GM18861 (cell line): ENCODE measurements at regions not wholly inside any gene's neighbourhood (a gene's known extent, or its start where the extent isn't known, plus 50 kb on each side); places are given as distances from the start of the nearest gene placed in this dataset.

Experiments
- ATAC-seq: cut with Tn5 transposase; IDR thresholded peaks from one replicate; pipeline ENCODE4 v1.9.1; 2021; ENCODE audit not compliant: unreplicated experiment

DNA sequence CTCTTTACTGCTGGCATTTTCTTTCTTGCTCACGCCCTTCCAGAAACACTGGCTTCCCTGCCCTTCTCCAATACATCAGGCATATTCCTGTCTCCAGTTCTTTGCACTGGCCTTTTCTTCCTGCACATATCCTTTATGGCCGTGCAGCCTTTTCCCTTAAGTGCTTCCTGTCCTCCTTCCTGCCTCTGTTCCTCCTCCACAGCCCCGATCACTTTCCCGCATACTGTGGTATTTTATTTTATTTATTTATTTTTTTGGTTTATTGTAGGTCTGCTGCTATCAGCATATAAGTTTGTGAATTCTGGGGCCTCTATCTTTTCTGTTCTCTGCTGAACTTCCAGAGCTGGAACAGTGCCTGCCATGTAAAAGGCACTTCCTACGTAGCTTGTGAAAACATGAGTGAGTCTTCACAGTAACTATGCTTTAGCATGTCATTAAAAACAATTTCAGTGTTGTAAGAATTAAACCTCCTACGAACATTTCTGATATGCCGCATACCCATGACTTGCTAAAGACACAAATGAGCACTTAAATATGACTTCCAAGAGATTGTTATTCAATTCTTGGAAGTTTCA, 289.1 kb downstream of the TRIB2 start:
- ATAC-seq: no peak

DNA sequence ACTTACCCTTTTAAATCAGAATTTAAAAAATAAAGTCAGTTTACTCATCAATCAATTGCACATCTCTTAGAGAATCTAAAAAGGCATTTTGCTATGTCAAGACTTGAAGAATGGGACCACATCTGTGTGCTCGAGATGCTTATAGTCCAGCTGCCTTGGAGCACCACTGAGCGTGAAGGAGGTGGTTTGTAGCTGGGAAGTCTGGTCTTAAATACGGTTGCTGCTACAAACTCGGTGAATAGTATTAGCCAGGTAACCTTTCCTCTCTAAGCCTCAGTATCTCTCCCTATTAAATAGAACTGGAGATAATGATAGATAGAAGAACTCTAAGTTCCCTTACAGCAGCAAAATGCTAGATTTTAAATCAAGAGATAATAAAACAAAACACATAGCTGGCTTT, 289.7 kb downstream of the TRIB2 start:
- no peak for ATAC-seq

DNA sequence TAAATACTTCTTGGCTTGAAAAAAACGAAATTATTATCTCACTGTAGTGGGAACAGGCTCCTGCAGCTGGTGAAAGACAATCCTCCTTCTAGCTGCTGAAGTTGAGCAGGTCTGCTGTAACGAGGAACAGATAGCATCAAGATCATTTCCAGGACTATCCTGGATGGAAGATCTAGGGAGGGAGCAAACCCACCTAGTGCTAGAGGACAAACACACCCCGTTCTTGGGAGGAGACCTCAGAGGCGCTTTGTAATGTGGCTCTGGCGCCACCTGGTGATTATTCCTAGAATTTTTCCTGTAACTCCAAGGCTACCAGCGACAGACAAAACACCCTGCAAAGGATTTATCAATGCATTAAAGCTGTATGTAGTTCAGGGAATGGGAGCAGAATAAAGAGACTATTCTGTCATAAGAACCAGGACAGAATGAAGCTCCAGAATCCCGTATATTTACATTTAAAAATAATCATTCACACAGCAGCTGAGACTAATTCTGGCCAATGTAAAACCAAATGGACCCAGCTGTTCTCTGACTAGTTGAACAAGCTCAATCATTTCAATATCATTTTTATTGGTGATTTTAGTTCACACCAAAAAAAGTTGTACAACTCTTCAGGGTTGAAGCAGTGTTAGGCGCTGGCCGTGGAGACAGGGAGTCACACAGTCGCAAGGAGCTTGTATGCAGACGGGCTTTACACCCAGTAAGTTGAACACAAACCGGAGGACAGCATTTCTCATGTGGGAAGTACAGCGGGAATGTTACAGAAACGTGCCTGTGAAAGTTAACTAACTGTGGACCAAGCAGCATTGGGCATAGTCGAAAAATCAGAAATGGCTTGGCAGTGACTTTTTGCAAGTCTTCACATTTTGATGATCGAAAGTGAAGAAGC, 290.3 kb downstream of the TRIB2 start:
- ATAC-seq: peak; percentile 84

DNA sequence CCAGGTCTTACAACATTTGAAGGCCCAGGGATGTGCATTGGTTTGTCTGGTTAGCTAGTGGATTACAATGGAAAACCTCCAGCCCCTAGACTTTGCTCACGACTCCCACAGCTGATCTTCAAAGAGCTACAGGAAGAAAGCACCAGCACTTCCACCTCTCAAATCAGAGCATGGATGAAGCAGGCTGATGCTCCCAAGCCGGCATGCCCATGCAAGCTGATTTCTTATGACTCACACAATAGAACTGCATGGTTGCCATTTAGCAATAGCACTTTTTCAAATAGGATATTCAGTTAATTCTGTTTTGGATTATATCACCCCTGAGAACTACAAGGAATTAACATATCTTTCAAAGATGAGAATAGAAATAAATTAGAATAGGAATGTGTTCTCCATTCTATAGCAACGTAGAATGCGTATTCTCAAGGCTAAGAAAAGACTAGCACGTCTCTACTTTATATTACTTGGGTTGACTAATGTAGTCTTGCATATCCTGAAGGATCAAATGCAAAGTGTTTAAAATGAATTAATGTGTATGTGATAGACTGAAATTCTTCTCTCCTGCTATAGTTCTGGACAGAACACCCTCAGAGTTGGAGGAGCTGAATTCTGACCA, 292.4 kb downstream of the TRIB2 start:
- no peak for ATAC-seq

DNA sequence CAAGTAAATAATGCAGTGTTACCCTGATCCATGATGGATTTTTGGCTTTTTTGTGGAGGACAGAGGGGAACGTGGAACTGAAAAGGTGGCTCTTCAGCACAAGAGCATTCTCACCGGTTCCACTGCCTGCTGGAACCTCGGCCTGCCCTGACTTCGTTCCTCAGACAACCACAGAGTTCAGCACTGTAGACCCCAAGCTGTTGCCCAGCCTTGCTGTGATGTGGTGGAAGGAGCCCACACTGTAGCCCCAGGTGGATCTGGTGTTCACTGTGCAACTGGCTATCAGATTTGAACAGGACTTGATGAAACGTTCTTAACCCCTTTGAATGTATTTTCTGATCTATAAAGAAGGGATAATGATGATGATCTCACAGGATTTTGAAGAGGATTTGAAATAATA, 293.5 kb downstream of the TRIB2 start:
- no peak for ATAC-seq

DNA sequence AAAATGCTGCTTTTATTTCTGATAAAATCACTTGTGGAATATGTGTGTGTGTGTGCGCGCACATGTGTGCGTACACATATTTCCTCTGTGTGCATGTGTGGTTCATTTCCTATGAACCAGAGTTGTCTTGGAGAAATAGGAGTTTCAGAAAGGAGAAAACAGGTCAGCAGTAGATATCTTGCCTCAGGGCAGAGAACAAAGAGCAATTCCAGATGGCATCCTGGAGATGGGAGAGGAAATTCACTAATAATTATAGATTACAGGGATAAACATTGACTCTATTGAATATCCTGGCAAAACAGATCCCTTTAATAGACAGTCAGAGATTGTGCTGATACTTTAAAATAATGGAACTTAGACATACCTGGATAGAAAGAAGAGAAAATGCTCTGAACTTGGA, 298.0 kb downstream of the TRIB2 start:
- no peak for ATAC-seq

DNA sequence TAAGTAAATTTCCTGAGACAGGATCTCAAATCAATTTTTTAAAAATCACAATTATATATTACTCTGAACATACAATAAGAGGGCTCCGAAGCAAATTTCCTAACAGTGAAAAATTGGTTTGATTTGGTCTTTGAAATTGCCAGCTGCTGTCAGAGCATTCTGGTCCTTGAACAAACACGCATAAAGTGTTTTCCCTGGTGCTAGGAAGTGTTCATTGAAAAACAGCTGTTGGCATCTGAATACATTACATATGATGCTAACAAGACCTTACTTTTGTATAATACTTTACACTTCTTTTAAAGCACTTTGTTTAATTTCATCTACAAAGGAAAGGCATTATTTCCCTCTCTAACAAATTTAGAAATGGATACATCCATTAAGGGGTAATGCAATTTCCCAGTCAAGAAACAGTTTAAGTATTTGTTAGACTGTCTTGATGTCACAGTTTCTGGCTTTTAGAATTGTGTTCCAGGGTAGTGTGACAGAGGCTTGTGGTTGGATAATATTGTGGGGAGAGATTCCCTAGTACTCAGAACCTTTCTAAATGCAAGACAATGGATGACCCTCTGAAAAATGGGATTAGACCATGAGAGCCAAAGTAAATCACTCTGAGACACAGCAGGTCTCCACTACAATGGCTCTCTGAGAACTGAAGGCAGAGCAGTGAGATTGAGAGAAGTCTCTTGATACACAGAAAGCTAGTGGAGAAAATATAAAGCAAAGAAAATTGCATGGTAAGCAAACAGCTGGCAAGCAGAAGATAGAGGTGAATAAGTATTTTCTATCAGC, 299.0 kb downstream of the TRIB2 start:
- ATAC-seq: no peak

DNA sequence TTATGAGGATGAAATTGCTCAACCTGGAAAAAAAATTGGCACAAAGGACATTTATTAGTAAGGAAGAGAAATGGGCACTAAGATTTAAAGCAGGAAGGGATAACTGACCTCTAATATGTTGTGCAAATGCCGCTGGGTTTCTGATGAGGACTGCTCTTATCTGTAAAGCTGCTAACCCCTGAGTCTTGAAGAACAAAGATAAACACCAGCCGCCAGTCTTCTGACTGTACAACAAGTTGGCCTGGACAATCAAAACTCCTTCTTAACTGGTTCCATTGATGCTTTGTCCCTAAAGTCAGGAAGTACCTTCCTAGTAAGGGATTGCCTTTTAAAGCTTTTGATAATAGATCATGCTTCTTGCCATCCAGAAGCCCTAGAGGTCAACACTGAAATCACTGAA, 301.8 kb downstream of the TRIB2 start:
- ATAC-seq: no peak

DNA sequence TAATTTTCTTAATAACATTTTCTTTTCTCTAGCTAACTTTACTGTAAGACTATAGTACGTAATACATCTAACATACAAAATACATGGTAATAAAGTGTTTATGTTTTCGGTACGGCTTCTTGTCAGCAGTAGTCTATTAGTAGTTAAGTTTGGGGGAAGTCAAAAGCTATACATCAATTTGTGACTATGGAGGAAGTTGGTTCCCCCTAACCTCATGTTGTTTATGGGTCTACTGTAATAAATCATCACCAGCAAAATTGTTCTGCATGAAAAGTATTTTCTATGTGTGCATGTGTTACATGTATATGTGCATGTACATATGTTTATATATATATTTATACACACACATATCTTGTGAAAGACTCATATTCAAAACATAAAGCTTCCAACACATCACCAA, 303.0 kb downstream of the TRIB2 start:
- no peak for ATAC-seq

DNA sequence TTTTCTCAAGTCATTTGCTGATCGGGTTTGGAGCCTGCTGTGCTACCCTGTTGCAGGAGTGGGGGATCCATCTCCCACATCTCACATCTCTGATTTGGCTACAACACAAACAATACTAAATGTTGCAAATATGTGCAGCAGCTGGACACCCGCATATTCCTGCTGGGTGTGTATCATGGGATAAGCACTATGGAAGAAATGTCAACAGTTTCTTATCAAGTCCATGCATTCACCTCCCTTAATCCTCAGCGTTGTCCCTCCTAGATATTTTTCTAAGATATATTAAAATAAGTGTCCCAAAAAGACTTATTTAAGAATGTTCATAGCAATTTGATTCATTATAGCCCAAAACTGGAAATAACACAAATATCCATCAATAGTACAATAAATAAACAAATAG, 303.7 kb downstream of the TRIB2 start:
- ATAC-seq: no peak

DNA sequence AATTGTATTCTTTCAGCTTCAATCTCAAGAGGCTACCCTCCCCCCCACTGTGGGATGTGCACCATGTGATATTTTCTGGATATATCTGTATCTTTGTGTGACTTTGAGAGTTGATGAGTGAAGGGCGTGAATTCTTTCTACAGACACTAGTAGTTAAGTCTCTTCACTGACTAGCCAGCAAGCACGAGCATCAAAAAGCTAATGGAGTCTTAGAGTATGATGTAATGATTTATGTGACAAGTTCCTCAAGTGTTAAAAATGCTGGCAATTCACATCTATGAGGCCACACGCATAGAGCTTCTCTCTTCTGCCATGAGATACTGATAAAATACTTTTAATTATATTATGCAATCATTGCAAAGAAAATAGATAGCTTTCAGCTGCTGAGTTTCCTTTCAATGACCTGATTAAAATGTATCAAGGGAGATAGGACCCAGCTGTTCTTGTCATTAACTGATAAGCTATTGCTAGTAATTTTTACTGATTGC, 304.8 kb downstream of the TRIB2 start:
- no peak for ATAC-seq

DNA sequence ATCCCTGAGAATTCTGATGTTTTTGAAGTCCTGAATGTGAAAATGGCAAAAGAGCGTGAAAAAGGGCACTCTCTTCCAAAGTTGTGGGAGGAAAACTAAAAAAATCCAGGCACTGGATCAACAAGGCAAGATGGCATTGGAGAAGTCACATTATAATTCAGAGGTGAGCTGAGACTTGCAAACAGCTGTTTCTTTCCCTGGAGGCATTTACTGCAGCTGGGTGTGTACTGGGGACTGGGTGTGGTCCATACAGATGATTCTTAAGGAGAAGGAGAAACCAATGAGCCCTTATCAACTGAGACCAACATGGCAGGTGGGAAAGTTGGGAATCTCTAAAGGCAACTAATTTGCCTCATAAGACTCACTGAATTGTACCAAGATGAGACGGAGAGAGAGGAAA, 313.9 kb downstream of the TRIB2 start:
- no peak for ATAC-seq

DNA sequence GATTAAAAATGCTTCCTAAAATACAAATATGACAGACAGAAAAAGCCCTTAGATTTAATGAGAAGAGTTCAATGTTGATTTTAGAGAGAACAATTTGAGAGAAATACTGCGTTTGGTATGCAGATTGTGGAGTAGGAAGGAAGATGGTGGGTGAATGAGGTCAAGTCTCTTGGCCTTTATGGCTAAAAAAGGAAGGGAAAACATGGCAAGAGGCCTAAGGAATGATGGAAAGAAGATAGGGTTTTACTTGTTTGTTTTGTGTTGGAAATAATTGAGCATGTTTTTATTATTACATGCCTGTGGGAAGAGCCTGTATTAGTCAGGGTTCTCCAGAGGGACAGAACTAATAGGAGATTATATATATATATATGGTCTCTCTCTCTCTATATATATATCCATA, 318.1 kb downstream of the TRIB2 start:
- ATAC-seq: no peak

DNA sequence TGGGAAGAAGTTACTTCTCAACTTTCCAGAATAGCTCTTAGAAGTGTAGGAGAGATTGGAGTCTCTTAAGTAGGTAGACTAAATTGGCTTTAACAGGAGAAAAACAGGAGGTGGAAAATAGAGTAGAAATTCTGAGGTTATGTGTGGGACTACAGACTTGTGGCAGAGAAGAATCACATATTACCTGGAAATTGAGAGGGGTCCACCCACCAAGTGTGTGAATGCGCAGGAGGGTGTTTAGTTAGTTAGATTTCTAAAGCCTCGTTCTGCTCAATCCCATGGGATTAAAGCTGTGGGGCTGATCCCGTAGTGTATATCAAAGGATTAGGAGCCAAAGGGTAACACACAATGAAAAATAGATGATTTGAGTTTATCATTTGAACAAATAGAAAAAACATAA, 319.1 kb downstream of the TRIB2 start:
- no peak for ATAC-seq

DNA sequence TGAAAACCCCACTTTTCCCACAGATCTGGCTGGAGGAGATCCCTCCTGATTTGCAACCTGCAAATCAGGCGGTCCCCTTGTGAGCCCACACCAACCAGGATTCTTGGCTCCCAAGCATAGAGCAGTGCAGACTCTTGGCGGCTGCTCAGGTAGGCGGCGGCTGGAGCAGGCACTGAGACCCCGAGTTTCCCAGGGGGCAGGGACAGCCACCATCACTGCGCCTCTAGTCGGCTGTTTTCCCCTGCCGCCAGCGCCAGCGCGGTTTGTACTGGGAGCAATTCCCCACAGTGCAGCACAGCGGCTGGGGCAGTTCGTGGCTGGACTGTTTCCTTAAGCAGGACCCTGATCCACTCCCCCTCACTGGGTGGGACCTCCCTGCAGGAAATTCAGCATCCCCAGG, 323.3 kb downstream of the TRIB2 start:
- no peak for ATAC-seq

DNA sequence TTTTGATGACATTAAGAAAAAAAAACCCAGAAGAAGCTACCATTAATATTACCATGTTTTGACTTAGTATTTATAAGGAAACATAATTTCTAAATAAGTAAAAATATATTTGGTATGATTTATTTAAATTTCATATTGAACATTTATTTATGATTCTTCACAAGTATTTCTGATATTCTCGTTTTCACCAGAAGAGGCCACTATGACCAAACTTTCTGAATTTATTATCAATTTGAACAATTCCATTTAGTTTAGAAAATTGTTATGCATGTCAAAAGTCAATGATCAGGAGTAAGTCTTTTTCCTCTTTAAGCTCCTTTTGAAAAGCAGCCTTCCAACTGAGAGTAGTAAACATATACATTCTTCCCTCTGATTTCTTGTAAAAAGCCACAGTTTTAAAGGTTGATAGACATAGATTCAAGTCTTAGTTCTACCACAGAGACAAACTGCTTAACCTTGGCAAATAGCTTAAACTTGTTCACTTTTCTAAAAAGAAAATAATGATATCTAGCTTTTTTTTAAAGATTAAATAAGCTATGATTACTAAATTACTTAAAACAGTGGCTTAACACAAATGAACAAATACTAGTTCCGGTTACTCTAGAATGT, 329.9 kb downstream of the TRIB2 start:
- no peak for ATAC-seq

DNA sequence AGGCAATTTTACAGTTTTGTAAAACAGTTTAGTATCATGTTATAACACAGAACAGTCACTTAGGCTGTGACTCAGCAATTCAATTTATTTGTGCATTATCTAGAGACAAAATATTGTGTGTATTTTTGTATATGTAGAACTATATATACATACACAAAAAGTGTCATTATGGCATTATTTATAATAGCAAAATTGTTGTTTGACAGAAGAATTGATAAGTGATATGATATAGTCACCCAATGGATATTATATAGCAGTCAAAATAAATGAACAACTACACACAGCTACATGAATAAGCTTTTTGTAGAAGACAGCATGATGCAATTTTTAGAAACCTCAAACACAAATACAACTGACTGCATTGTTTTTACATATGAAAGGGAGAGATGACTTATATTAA, 334.0 kb downstream of the TRIB2 start:
- no peak for ATAC-seq

DNA sequence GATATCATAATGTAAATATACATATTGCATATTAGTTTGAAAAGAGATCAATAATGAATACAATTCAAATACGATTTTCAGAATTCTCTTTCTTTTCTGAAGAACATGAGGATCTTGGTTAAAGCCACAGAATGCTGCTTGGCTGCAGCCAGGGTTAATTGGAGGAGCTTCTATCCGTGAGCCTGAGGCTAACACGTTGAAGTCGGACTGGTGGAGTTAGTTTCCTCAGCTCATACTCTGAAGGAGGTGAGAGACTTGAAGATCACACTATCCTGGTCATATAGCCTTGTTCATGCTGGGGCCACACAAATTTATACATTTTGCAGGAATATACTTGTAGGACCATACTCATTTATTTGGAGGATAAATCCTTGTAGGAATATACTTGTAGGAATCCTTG, 335.8 kb downstream of the TRIB2 start:
- ATAC-seq: no peak

DNA sequence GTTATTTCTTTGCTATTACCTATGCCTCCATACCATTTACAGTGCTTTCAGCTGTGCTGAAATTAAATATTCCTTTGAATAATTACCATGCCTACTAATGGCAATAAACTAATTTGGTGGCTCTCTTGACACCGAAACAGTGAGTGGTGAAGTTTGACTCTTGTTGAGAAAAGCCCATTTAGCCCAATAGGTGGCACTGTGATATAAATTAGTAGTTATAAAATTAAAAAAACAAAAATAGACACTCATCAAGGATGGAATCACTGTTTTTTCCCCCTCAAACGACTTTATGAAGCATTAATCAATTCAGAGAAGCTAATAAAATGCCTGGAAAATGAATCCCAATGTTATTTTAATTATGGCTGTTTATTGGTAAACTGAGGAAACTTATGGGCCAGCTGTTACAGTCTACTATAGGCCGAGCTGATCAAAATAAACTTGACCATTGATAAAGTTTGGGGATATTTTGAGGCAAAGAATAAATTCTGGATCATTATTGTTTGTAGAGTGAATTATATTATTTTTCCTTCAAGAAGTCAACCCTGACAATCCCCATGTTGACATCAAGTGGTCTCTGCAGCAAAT, 339.6 kb downstream of the TRIB2 start:
- no peak for ATAC-seq

DNA sequence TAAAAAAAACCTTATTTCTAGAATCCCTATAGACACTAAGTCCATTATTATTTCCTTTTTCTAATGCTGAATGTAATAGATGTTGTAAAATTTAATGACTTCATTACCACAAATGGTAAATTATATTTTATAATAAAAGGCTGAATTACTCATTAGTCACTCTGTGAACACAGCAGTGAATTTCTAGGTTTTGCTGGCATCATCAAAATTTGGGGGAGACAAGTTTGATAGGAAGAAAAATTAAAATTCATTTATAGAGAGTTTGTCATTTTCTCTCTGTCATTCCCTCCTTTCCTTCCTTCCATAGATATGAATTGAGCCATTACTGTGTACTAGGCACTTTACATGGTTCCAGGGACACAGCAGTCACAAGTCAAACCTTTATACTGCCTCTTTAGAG, 340.9 kb downstream of the TRIB2 start:
- ATAC-seq: no peak

DNA sequence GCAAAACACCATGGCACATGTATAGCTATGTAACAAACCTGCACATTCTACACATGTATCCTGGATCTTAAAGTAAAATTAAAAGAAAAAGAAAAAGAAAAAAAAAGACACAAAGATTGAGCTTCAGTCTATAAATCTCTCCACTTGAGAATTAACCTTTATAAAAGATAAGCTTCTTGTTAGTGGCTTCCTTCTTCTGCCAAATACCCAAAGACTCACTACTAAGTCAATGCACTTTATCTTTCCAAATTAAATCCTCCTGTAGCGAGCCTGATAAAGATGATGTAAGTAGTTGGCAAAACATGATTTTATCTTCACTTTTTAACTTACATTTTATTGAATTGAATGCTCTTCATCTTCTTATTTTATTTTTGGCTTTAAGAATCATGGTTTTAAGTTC, 349.9 kb downstream of the TRIB2 start:
- ATAC-seq: no peak
